GM21528 (cell line): ENCODE measurements at regions not wholly inside any gene's neighbourhood (a gene's known extent, or its start where the extent isn't known, plus 50 kb on each side); places are given as distances from the start of the nearest gene placed in this dataset.
A peak's percentile ranks its signal among the peaks of the same experiment; 100 is the strongest.
"Not testable (repeated sequence)": the region's sequence is repeated elsewhere in the genome, so short reads cannot be mapped to it uniquely, and the experiment has no call there.

Experiments used
- ATAC-seq: cut with Tn5 transposase; IDR thresholded peaks from one replicate; pipeline ENCODE4 v1.9.1; 2021; ENCODE audit warnings: mild to moderate bottlenecking, moderate library complexity; ENCODE audit not compliant: unreplicated experiment, low FRiP score

- not testable (repeated sequence) for ATAC-seq
These were observed 70.2 kb downstream of the ZNF726 start for GRCh38 chr19:23984911-23985310.

DNA sequence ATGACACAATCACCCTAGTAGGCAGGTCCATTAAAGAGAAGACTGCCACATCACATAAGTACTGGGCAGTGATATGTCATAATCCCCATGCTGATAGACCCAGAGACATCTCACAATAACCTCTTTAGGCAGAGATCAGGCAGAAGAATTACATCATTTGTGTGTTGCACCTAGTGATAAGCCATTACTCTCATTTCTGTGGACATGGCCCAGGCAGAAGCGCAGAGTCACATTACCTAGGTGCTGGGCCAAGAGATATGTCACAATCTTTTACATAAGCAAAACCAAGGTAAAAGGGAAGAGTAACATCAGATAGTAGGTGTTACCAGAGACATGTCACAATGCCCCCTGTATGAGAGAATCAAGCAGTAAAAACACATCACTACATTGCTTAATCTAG is 71.9 kb downstream of the ZNF726 start:
- ATAC-seq: no peak

DNA sequence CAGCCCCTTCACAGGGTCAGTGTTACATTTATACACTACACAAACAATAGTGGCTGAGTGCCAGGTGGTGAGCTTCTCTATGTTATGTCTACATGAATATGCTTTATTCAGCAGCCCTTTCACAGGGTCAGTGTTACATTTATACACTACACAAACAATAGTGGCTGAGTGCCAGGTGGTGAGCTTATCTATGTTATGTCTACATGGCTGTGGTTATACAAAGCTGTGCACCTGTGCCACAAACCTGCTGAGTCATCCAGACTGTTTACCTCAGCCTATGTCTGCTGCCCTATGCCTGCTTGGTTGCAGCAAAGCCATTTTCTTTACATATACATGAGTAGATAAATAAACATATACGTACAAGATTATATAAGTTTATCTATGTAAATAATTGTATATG is 76.5 kb downstream of the ZNF726 start:
- no peak for ATAC-seq

- no peak for ATAC-seq
These were observed 77.7 kb downstream of the ZNF726 start for GRCh38 chr19:23992348-23992747.

DNA sequence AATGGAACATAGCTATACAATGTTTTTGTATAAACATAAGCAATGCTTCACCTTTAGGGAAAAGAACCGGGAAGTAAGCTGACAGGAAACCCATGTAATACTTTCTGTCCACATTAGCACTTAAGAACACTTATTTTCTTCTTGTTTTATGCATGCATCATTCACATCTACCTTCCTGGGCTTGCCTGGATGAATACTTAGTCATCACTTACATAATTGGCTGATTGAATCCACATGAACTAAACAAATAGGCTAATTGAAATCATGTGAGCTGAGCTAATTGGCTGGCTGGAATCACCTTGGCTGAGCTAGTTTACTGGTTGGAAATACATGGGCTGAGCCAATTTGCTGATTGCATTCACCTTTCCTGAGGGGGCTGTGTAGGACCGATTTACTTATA is 78.8 kb downstream of the ZNF726 start:
- no peak for ATAC-seq

DNA sequence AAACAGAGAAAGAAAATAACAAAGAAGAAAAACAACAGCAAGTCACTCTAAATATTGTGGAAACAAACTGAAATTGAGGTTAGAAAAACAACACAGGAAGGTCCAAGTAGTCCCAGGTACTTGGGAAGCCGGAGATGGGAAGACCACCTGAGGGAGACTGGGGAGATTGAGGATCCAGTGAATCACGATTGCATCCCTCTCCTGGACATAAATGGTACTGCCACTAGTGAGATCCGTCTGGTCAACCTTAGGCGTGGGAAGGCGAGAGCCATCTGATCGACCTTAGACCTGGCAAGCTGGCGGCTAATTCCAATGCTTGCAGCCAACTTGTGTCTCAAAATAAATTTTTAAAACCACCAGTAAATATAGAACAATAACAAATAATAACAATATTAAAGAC is 81.9 kb downstream of the ZNF726 start:
- no peak for ATAC-seq

DNA sequence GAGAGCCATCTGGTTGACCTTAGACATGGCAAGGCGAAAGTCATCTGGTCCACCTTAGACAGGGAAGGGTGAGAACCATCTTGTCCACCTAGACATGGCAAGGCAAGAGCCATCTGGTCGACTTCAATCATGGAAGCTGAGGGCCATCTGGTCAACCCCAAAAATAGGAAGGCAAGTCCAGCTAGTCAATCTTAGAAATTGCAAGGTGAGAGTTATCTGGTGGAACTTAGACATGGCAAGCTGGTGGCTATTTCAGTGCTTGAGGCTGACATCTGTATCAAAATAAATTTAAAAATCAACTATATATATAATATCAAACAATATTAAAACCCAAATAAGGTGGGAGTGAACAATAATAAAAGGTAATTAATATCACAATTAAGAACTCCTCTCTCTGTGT is 83.9 kb downstream of the ZNF726 start:
- ATAC-seq: no peak

DNA sequence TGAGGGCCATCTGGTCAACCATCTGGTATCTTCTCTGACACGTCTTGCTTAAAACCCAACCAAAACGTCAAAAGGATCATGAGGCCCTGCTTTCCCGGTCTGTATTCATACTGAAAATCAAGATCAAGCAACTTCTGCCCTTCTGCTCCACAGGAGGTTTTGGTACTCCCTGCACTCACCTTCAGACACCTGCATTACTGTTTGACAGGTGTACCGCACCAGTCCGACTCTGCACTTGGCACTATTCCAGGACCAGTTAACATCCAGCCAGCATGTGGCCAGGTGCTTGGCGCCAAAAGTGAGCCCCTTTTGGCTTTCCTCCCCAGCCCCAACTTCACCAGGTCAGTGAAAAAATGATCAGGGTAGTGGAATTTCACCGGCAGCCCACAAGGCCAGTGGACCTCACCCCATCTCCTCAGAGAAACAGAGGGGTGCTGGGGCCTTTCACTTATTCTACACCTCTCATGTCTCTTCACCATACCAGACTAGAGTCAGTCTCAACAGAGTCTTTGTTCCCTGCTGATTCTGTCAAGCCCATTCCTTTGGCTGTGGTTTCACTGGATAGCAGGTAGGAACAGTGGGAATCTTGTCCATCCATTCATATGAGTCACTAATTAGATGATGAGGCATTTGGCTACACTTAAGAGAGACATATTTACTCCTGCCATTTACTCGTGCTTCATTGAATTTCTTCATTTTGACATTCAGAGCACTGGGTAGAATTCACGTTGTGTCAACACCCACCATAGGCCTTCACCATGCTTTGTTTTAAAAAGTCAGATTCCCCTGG is 85.3 kb downstream of the ZNF726 start:
- ATAC-seq: no peak

GRCh38 chr19:24000656-24001055 is 86.0 kb downstream of the ZNF726 start:
- no peak for ATAC-seq

- no peak for ATAC-seq
These were observed 84.6 kb upstream of the ZNF254 start for GRCh38 chr19:24002256-24002945.

- ATAC-seq: no peak
These were observed 83.5 kb upstream of the ZNF254 start for GRCh38 chr19:24003537-24003936.

- ATAC-seq: no peak
These were observed 82.8 kb upstream of the ZNF254 start for GRCh38 chr19:24004166-24004565.

GRCh38 chr19:24029941-24030636 is 56.9 kb upstream of the ZNF254 start:
- ATAC-seq: no peak

GRCh38 chr19:24032651-24033050 is 54.3 kb upstream of the ZNF254 start:
- no peak for ATAC-seq

DNA sequence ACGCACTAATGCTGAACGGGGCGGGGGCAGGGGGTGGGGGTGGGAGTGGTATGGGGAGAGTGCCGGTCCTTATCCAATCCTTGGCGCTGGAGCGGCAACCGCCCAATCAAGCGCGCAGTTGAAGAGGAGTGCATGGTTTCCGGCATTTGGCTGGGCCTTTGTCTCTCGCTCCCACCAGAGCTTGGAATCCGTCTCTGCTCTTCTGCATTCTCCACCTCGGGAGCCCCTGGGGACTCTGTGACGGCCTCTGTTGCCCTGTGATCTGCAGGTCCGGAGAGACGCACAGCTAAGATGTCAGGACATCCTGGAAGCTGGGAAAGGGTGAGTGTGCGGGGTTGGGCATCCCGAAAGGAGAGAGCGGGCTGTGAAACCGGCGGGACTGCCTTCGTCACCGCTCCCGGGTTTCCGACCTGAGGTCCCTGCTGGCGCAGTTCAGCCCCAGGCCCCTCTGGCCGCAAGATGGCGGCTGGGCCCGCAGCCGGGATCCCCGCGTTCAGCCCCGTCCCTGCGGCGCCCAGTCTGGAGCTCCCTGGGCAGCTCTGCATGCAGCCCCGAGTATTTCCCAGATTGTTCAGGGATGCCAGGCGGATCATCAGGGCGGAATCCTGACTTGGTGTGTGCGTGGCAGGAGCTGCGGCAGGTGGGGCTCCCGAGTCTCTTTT is 53.6 kb upstream of the ZNF254 start:
- ATAC-seq: peak; percentile 91

DNA sequence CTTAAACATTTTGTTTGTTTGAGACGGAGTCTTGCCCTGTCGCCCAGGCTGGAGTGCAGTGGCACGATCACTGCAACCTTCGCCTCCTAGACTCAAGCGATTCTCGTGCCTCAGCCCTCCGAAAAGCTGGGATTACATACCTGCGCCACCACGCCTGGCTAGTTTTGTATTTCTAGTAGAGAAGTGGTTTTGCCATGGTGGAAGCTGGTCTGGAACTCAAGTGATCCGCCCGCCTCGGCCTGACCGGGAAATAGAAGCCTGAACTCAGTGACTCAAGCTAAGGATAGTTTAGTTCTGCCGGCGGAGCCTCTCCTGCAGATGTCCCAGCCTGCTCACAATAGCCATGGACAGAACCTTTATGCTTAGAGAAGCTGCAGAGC is 53.0 kb upstream of the ZNF254 start:
- ATAC-seq: peak; percentile 35

- ATAC-seq: not testable (repeated sequence)
These were observed 51.6 kb upstream of the ZNF254 start for GRCh38 chr19:24035261-24035880.
